Nucleus accumbens (tissue), 56 donors: ENCODE measurements at regions not wholly inside any gene's neighbourhood (a gene's known extent, or its start where the extent isn't known, plus 50 kb on each side); places are given as distances from the start of the nearest gene placed in this dataset.

Experiments
- DNase-seq, 56 donors: peaks; one replicate each; lab custom pipeline; 2025; lab: John Stamatoyannopoulos, UW

DNA sequence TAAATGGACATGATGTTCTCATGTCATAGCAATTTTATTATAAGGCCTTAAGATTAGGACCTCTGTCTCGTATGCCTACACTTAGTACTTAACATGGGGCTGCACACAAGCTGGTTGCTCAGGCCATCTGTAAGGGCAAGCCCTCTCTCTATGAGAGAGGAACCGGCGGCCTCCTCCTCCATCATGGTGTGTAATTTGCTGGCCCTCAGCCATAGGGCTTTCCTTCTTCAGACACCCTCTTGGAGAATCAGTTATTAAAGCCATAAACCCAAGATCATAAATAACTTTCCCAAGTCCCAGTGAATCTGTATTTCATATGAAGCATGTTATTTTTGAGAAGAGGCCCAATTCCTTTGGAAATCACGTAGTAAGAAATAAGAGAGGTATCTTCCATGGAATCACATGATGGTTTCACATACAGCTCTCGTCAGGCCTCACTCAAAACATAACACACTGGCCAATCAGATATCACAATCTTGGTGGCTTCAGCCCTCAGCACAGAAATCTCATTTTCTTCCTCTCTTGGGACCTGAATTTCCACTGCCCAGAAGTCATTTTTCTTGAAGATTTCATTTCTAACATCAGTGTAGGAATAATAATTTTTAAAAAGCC lies 92.6 kb downstream of the RDH14 start:
- no peak for DNase-seq

DNA sequence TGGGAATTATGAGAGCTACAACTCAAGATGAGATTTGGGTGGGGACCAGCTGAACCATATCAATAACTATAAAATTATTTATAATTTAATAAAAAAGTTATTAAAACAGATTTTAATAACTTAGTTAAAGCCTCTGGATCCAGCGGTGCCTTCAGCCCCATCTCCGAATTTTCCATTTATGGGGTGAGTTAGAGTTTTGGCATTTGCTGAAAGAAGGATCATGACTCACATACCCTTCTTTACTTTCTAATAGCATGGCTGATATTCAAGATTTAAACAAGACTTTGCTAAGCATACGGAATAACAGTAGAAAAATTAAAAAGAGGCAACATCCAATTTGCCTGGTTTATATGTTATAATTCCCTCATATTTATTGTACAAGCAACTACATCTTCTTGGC lies 94.5 kb downstream of the RDH14 start:
- no peak for DNase-seq

DNA sequence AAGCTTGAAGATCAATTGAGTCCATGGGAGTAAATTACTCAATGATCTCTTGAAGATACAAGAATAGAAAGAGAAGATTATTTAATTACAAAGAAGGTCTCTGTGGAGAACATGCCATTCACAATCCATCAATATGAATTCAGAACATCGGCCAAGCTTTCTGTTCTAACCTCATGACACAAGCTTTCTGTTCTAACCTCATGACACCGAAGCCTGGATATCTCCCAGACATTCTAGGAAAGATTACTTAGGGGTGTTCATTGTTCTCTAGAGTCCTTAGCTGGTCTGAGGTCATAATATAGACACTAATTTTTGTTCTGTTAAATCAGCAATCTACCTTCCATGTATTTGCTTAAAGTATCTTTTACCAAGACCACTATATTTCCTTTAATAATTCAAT lies 95.5 kb downstream of the RDH14 start:
- DNase-seq = no peak

DNA sequence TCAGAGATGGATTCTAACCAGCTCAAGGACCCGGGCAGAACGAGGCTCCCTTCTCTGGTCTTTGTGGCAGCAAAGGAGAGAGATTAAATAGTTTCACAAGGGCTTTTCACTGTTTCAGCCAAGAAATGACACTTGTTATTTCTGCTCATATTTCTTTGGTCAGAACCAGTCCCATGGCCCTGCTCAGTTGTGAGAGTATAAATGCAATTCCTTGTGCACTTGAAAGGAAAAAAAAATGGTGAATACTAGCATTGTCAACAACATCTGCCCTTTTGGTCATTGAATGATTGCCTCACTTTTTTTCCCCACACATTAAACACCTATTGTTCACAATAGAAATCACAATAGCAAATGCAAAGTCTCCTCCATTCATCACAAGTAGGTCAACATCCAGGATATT lies 104.4 kb downstream of the RDH14 start:
- peak in 3 of 56 donors; percentile 1 to 15 (median 14) for DNase-seq

DNA sequence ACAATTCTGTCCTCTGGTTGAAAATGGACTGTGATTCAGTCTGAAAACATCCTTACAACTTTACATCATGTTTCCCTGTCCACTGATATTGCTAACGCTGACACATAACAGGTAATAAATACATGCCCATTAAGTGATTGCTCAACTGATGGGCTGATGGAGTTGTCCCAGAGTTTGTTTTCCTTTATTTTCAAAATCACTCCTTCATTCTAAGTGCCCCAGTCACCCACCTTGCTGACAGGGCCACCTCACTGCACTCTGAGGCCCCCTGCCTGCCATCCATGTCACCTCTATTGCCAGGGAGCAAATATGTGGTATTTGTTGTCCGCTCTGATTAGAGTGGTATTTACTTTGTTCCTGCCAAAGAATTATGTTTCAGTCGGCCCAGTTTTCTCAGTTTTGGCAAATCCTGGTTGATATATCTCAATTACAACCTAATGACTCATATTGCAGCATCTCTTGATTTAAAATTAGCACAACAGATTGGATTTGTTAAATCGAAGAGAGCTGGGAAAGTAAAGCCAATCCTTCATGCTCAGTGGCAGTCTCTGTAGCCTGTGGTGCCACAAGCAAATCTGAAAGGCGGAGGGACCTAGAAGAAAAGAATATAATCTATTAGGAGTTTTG lies 105.1 kb downstream of the RDH14 start:
- peak in 2 of 56 donors; percentile 2 to 8 for DNase-seq

DNA sequence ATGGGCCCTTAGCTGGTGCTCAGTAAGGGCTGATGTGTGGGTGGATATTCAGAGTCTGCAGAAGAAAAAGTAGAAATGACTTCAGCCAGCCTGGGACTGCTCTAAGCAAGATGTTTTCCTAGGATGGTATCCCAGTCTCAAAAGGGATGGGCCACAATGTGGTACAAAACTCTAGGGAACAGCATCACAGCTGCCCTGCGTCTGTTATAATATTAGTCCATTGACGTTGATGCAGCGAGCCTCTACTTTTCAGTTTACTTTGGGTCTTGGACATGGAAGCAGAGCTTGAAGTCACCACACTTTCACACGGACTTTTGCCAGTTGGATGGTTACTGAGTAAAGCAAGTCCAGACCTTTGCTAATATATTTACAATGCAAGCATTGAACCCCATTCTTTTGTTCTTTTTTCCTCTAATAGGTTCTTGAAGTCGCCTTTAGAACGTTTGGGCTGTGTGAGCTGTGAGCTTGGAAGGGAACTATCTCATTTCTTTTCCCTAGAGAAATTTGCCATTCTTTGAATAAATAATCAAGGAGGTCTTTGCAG lies 105.7 kb downstream of the RDH14 start:
- DNase-seq = no peak

DNA sequence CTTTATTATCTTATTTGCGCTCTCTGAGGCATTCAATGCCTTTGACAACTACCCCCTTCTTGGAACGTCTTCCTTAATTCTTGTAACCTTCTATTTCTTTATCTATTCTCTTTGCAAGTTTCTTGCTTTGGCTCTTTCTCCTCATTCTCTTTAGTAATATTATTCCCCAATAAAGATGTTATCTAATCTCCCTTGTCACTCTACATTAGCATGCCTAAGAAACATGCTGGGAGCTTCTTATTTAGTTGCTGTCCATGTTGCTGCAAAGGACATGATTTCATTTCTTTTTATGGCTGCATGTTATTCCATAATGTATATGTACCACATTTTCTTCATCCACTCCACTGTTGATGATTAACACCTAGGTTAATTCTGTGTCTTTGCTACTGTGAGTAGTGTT lies 113.7 kb downstream of the RDH14 start:
- DNase-seq = no peak

DNA sequence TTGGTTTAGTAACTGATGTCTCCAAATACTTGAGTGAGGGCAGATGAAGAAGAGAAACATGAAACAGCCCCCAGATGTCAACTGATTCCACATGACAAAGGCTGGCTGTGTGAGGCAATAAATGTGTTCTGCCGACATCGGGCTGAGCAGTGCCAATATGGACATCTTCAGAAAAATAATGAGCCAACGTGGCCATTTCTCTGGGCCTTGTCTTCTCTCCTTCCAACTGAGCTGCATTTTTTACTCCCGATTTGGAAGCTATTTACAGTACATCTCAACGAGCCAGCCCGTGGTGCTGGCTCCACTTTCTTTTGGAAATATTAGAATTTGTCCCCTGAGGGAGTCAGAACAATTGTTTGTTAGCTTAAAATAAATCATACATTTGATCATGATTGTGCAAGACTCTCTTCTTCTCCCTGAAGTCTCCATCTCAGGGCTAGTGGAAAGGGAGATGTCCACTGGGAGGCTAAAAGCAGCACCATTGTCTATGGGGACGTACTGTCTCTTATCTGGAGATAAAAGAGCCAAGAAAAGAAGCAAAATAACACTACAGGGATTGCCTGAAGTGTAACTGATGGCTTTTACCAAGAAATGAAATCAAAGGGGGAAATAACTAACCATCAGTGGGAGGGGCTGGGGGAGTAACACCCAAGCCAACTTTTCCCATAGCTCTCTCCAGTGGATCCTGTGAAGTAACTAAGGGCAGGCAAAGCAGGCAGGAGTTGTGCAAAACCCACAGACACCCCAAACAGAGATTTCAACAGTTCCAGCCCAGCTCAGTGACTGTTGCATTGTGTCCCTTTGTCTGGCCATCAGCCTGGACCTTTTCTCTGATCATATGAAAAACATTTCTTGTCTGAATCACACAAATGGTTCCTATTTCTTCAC lies 114.8 kb downstream of the RDH14 start:
- no peak for DNase-seq

DNA sequence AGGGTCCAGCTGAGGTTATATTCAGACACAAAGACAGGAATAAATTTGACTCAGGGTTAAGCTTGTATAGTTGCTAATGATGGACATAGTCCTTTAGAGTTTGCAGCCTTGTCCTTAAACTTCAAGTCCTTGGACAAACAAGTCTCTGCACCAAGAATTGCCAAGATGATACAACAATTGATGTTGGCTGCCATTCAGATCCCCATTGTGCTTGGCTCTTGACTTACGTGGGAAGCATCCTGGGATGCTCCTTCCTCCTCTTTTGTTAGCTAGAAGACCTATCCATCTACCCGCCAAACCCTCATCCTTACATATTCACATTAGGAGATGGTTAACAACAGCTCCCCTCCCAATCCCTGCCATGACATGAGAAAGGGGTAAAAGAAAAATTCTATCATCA lies 115.6 kb downstream of the RDH14 start:
- no peak for DNase-seq

DNA sequence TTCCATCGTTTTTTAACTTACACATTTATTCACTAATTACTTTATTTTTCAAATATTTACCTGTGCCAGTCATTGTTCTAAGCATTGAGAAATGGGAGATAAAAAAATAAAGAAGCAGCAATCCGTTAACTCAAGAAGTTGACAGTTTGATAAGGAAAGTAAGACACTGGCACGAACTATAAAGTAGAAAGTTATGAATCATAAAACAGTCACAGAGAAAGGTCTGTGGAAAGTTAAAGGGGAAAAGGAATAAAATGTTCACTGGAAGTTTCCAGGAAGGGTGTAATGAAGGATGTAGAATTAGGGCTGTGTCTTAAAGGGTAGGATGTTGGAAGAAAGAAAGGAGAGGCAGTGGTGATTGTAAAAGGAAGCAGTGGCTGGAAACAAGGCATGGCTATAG lies 118.9 kb downstream of the RDH14 start:
- DNase-seq = no peak

DNA sequence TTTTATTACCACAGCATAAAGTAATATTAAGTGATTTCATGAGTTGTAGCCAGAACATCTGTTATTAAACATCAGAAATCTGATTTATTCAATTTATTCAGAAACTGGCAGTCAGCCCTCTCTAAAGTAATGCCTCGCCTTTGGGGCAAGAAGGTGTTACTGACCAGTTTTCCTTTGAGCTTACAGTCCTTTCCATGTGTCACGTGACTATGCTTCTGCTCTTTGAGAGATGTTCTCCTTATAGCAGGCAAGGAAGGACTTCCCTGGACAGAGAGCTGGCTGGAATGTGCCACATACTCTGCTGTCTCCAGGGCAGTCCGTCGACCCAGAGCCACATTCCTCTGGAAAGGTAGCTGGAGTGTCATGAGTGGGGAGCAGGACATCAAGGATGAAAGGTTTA lies 119.7 kb downstream of the RDH14 start:
- DNase-seq = no peak

DNA sequence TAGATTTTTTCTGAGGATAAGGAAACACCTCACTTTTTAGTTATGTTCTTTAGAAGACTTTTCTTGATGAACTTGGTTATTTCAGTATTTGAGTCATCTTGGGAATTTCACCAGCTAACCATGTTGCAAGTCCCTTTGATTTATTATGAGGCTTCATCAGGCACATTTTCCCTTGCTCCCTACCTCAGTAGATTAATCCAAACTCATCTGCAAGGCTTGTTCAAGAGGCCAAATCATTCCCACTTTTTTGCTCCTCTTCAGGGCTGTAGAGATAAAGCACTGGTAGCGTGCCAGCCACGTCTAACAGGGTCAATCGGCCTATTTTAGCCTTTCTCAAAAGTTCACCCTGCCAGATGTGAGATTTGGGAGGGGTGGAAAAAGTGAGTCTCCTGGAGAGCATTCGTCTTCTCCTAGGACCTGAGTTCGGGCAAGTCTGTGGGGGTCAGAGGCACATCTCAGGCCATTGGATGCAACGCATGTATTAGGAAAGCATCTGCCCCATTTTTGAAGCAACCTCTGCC lies 120.3 kb downstream of the RDH14 start:
- DNase-seq = no peak

DNA sequence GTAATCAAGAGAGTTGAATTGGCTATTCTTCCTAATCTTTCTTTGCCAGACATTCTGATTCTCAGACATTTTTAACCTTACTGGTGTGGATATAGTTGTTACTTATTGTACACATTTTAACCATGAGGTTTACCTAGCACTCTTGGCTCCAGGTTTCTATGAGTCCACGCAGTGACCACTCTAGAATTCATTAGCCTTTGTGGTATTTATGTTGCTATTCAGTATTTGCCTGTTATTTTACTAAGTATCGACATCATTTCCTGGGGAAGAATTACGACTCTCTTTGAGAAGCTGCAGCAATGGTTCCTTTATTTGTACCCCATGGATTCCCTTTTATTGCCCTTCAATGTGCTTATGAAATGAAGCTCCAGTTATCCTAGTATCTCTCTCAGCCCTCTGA lies 120.7 kb downstream of the RDH14 start:
- DNase-seq = no peak

DNA sequence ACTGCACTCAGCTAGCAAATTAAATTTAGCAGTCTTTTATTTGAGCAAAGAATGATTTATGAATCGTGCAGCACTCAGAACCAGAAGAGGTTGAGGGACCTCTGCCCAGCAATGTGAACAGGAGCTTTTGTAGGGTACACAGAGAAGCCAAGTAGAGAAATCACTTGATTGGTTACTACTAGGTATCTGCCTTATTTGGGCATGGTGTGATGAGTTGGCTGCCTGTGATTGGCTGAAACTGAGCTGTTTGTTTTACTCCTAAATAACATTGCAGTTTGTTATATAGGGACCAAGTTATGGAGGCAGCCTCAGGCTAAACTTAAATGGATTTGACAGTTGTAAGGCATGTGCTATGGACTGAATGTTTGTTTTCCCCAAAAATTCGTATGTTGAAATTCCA lies 122.5 kb downstream of the RDH14 start:
- no peak for DNase-seq

DNA sequence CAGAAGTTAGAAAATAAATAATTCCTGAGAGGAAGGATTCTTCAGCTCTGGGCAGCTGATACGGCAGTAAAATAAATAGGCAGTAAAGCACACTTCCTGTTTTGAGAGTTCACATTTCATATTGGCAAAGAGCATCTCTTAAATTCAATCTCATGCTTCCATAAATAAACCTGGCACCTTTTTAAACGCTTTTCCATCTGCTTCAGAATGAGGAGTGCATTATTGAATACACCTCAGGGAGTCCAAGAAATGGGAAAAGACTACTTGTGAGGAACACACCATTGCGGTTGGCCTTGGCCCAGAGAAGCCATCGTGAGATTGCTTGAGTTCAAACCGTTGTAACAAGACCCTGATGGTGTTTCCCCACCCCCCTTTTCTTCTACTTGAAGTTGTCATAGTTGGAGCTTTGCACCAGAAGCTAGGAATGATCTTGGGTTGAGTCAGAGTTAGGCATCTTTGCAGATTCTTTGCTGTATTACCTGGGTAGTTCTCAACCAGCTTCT lies 123.9 kb downstream of the RDH14 start:
- DNase-seq = no peak

DNA sequence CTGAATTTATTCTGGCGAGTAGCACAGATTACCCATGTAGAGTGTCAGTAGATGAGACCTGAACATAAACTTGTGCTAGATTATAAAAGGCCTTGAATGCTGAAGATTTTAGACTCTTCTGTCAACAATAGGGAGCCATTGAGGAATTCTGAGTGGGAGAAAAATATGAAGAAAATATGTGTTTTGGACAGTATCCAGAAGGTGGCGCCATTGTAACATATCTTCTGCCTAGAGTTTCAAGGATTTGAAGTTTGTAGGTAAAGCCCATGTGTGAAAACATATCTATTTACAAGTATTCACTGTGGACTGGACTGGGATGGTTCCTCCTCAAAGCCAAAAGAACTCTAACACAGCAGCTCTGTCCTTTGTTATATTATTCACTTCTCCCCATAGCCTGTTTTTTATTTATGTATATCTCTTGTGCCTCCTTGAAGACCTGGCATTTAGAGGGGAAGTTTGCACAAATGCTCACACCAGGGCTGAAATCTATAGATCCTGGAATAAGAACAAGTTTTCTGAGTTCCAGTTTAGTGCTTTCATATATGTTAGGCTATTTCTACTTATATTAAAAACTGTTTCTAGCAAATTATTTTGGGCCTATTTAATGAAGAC lies 124.9 kb downstream of the RDH14 start:
- DNase-seq = peak in 2 of 56 donors; percentile 14 to 33

DNA sequence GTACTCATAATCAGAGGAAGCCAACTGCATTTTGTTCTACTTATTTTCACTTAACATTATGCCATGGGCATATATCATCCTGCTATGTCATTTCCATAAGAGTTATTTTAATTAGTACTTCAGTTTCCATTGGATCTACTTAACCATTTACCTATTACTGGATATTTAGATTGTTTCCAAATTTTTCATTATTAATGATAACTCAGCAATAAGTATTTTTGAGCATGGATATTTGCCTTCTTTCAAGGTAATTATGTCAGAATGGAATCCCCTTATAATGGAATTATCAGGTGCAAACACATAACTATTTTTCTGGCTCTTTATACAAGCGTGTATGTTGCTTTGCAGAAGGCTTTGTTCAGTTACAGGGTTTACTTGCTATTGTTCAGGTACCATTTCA lies 126.6 kb downstream of the RDH14 start:
- DNase-seq = no peak

DNA sequence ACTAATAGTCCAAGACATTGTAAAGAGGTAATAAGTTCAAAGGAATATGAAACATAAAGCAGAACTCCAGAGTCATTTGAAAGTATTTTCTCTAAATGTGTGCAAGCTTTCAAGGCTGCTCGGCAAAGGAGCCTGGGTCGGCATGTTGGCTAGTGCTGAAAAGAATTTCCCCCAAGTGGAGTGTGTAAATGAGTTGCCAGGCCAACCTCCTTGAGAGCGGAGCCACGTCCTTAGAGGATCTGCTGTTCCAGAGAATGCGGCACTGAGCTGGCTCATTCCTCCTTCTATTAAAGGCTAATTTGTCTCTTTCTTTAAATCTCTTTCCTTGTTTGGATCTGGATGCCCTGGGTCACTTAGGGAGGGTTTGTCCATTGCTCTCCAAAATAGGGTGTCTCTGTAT lies 127.5 kb downstream of the RDH14 start:
- peak in 14 of 56 donors; percentile 1 to 46 (median 16) for DNase-seq

DNA sequence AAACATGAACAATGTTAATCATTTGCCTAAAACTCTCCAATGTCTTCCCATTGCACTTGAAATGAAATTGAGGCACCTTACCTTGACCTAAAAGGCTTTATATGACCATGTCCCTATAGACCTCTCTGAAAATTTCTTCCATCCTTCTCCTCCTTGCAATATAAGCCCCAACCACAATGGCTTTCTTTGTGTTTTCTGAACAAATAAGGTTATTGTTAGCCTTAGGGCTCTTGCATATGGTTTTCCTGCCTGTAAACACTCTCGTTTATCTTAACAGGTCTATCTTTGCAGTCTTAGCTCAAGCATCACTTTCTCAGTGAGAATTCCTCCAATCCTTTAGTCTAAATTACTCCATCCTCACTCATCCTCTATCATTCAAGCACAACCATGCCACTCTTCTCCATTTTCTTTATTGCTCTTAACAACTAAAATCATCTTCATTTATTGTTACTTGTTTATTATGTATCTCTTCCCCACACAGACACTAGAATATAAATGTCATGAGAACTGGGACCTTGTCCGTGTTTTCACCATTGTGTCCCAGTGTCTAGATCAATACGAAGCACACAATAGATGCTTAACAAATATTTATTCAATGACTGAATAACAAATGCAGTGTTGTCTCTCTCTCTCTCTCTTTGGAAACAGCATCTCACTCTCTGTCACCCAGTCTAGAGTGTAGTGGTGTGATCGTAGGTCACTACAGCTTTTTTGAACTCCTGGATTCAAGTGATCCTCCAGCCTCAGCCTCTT lies 129.3 kb downstream of the RDH14 start:
- no peak for DNase-seq

DNA sequence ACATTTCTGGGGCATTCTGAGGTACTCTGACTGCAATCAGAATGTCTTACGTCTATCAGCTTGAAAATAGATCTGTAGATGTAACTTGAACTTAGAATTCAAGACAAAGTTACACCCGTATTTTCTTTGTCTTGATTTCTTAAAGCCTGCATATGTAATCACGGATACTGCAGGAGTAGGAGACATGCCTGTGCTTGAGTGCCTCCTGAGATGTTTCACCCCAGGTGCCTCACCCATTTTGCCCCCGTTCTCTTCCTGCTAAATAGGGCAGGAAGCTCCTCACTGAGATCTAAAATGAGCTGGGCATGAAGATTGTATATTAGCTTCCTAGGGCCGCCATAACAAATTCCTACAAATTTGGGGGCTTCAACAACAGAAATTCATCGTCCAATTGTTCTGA lies 131.9 kb downstream of the RDH14 start:
- no peak for DNase-seq
